ENCODE measurements at regions not wholly inside any gene's neighbourhood (a gene's known extent, or its start where the extent isn't known, plus 50 kb on each side); places are given as distances from the start of the nearest gene placed in this dataset.

GRCh38 chr5:9928326-9928725 lies 298.2 kb upstream of the TAS2R1 start:
- no peak overlapping the region for H3K4me3 ChIP-seq (replicated peaks in 1 of 3; ENCODE audit: insufficient read depth in 1 of 3, low read depth in 2 of 3, low read length in 3 of 3)
- no peak for DNase-seq (ENCODE audit: low spot score)

GRCh38 chr5:9927521-9927997 lies 297.4 kb upstream of the TAS2R1 start:
- TF ChIP-seq SP5 (CRISPR knock-in tag; IDR thresholded peaks at IDR 0.05; ENCODE audit: borderline replicate concordance, low read depth) = no peak
- no peak for TF ChIP-seq BRD4 (CRISPR knock-in tag; IDR thresholded peaks at IDR 0.05)
- no peak for TF ChIP-seq ZNF75D (CRISPR knock-in tag; IDR thresholded peaks at IDR 0.05; ENCODE audit: borderline replicate concordance)
- TF ChIP-seq ZFYVE20 (CRISPR knock-in tag; IDR thresholded peaks at IDR 0.05; ENCODE audit: borderline replicate concordance, low read depth) = no peak
- TF ChIP-seq, protein P1, sequence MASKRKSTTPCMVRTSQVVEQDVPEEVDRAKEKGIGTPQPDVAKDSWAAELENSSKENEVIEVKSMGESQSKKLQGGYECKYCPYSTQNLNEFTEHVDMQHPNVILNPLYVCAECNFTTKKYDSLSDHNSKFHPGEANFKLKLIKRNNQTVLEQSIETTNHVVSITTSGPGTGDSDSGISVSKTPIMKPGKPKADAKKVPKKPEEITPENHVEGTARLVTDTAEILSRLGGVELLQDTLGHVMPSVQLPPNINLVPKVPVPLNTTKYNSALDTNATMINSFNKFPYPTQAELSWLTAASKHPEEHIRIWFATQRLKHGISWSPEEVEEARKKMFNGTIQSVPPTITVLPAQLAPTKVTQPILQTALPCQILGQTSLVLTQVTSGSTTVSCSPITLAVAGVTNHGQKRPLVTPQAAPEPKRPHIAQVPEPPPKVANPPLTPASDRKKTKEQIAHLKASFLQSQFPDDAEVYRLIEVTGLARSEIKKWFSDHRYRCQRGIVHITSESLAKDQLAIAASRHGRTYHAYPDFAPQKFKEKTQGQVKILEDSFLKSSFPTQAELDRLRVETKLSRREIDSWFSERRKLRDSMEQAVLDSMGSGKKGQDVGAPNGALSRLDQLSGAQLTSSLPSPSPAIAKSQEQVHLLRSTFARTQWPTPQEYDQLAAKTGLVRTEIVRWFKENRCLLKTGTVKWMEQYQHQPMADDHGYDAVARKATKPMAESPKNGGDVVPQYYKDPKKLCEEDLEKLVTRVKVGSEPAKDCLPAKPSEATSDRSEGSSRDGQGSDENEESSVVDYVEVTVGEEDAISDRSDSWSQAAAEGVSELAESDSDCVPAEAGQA (IDR thresholded peaks at IDR 0.05; ENCODE audit: low read depth) = no peak
- TF ChIP-seq, protein P1 (CRISPR knock-in tag; IDR thresholded peaks at IDR 0.05; ENCODE audit: borderline replicate concordance) = no peak
- H3K27ac ChIP-seq (ENCODE audit: extremely low read length, insufficient read depth, low read length) = no peak overlapping the region
- H3K4me1 ChIP-seq (ENCODE audit: insufficient read depth, low read length) = no peaks in the 10 kb centered on the region
- POLR2A ChIA-PET = no interaction called here
- in situ Hi-C loops (cut with HindIII; ENCODE audit: extremely low pct_ligation_motif_present, low pct_unique_long_range_greater_than_20kb) (no loop called here), intact Hi-C loops (cut with micrococcal nuclease; ENCODE audit: unreplicated experiment) (no loop called here)
- H3K4me2 ChIP-seq (ENCODE audit: low read depth, low read length) = no peak overlapping the region
- no peak for ATAC-seq
- no peaks in the 10 kb centered on the region for H3K36me3 ChIP-seq (replicated peaks in 1 of 2; ENCODE audit: control insufficient read depth in 1 of 2, insufficient read depth in 2 of 2, low read length in 2 of 2)
- H3K27me3 ChIP-seq (ENCODE audit: control insufficient read depth in 1 of 2, insufficient read depth in 2 of 2, low read length in 2 of 2) = no peaks in the 10 kb centered on the region
- peaks cover 7% of the 10 kb centered on the region; the same call in 1 of the 2 replicates for H3K9me3 ChIP-seq (ENCODE audit: low read length)
- no peak for FAIRE-seq
- H4K20me1 ChIP-seq (ENCODE audit: insufficient read depth, low read length) = no peaks in the 10 kb centered on the region
- H2AFZ ChIP-seq (ENCODE audit: low read length) = no peak overlapping the region
- WGBS (ENCODE audit: low lambda C conversion rate) = 0% methylated on average over 4 of the region's 4 CpGs
- CTCF ChIA-PET (ENCODE audit: low intra/inter-chr PET ratio, low total read pairs) = no interaction called here
- no peak overlapping the region for H3K9ac ChIP-seq (ENCODE audit: insufficient read depth, low read depth, low read length)
- no TSS peak for BruUV-seq (replicated peaks)
- DNase-seq (ENCODE audit: low spot score) = no peak
- H3K4me3 ChIP-seq (replicated peaks in 1 of 3; ENCODE audit: insufficient read depth in 1 of 3, low read depth in 2 of 3, low read length in 3 of 3) = no peak overlapping the region
- H3K79me2 ChIP-seq (ENCODE audit: insufficient read depth, low read length) = no peaks in the 10 kb centered on the region

More at GRCh38 chr5:9928326-9928725, 298.2 kb upstream of the TAS2R1 start:
- ChIA-PET CTCF (ENCODE audit: low intra/inter-chr PET ratio, low total read pairs) (no interaction called here), POLR2A (no interaction called here)
- Histone ChIP-seq H3K4me1 (ENCODE audit: insufficient read depth, low read length) (no peaks in the 10 kb centered on the region), H3K9ac (ENCODE audit: insufficient read depth, low read depth, low read length) (no peak overlapping the region), H3K36me3 (replicated peaks in 1 of 2; ENCODE audit: control insufficient read depth in 1 of 2, insufficient read depth in 2 of 2, low read length in 2 of 2) (no peaks in the 10 kb centered on the region), H2AFZ (ENCODE audit: low read length) (no peak overlapping the region), H3K79me2 (ENCODE audit: insufficient read depth, low read length) (no peaks in the 10 kb centered on the region), H3K9me3 (ENCODE audit: low read length) (peaks cover under 1% of the 10 kb centered on the region; the same call in 1 of the 2 replicates), H4K20me1 (ENCODE audit: insufficient read depth, low read length) (no peaks in the 10 kb centered on the region), H3K27ac (ENCODE audit: extremely low read length, insufficient read depth, low read length) (no peak overlapping the region), H3K27me3 (ENCODE audit: control insufficient read depth in 1 of 2, insufficient read depth in 2 of 2, low read length in 2 of 2) (no peaks in the 10 kb centered on the region), H3K4me2 (ENCODE audit: low read depth, low read length) (no peak overlapping the region)
- FAIRE-seq (no peak), ATAC-seq (no peak)
- 2% methylated on average over 6 of the region's 6 CpGs for WGBS (ENCODE audit: low lambda C conversion rate)
- intact Hi-C loops (cut with micrococcal nuclease; ENCODE audit: unreplicated experiment) = no loop called here
- in situ Hi-C loops (cut with HindIII; ENCODE audit: extremely low pct_ligation_motif_present, low pct_unique_long_range_greater_than_20kb) = no loop called here
- TF ChIP-seq KLF9 (CRISPR knock-in tag; IDR thresholded peaks at IDR 0.05; ENCODE audit: low read depth) = no peak
- no peak for TF ChIP-seq IKZF4 (CRISPR knock-in tag; IDR thresholded peaks at IDR 0.05; ENCODE audit: borderline replicate concordance, low read depth, not compliant biosample characterization)
- TF ChIP-seq CBX2 (IDR thresholded peaks at IDR 0.05; ENCODE audit: low read depth, low read length) = no peak
- no peak for TF ChIP-seq CBX2 (CRISPR knock-in tag; IDR thresholded peaks at IDR 0.05; ENCODE audit: low read depth)
- no peak for TF ChIP-seq SAP130 (CRISPR knock-in tag; IDR thresholded peaks at IDR 0.05; ENCODE audit: low read depth)
- BruUV-seq (replicated peaks) = no TSS peak
